ENCODE measurements at regions not wholly inside any gene's neighbourhood (a gene's known extent, or its start where the extent isn't known, plus 50 kb on each side); places are given as distances from the start of the nearest gene placed in this dataset.

DNA sequence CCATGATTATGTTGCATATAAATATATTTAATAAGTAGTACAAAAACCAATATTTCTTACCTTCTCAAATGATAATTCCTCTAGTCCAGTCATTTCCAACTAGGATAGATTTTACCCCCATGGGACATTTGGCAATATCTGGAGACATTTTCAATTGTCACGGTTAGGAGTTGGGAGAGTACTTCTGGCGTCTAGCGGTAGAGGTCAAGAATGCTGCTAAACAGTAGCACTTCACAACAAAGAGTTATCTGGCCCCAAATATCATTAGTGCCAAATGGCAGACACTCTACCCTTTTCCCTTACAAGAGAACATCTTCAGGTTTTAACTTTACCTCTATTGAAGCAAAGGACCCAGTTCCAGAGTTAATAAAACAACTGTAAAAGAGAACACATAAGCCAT lies 168.1 kb downstream of the FAT4 start:
- no peak for TF ChIP-seq ZNF274 (IDR thresholded peaks at IDR 0.05; ENCODE audit: insufficient read depth, insufficient read length)
- TF ChIP-seq SUZ12 (IDR thresholded peaks at IDR 0.05; ENCODE audit: unreplicated experiment), result no peak
- TF ChIP-seq CTCF (IDR thresholded peaks at IDR 0.05 in 2 of 3, conservative IDR thresholded peaks at IDR 0.05 in 1 of 3; ENCODE audit: control insufficient read depth in 2 of 3, extremely low read depth in 1 of 3, insufficient read depth in 1 of 3, low read depth in 3 of 3, low read length in 3 of 3), result no peak
- no peak for TF ChIP-seq FOXM1 (IDR thresholded peaks at IDR 0.05; ENCODE audit: low read depth, low read length)
- TF ChIP-seq TAF1 (IDR thresholded peaks at IDR 0.05; ENCODE audit: borderline replicate concordance, low read depth, low read length), result no peak
